ENCODE measurements at regions not wholly inside any gene's neighbourhood (a gene's known extent, or its start where the extent isn't known, plus 50 kb on each side); places are given as distances from the start of the nearest gene placed in this dataset.

GRCh38 chr5:125150041-125150669 lies 403.7 kb upstream of the ZNF608 start:
- intact Hi-C loops (cut with micrococcal nuclease) = no loop called here
- no peak for TF ChIP-seq CTCF (IDR thresholded peaks at IDR 0.05; ENCODE audit: borderline replicate concordance)
- no peak overlapping the region for H3K27ac ChIP-seq (replicated peaks)
- no peaks in the 10 kb centered on the region for H3K36me3 ChIP-seq
- H3K4me3 ChIP-seq = no peak overlapping the region
- no peaks in the 10 kb centered on the region for H3K9me3 ChIP-seq (replicated peaks)
- no peak for DNase-seq
- H3K4me1 ChIP-seq = no peaks in the 10 kb centered on the region
- H3K27me3 ChIP-seq (ENCODE audit: low read depth) = no peaks in the 10 kb centered on the region

DNA sequence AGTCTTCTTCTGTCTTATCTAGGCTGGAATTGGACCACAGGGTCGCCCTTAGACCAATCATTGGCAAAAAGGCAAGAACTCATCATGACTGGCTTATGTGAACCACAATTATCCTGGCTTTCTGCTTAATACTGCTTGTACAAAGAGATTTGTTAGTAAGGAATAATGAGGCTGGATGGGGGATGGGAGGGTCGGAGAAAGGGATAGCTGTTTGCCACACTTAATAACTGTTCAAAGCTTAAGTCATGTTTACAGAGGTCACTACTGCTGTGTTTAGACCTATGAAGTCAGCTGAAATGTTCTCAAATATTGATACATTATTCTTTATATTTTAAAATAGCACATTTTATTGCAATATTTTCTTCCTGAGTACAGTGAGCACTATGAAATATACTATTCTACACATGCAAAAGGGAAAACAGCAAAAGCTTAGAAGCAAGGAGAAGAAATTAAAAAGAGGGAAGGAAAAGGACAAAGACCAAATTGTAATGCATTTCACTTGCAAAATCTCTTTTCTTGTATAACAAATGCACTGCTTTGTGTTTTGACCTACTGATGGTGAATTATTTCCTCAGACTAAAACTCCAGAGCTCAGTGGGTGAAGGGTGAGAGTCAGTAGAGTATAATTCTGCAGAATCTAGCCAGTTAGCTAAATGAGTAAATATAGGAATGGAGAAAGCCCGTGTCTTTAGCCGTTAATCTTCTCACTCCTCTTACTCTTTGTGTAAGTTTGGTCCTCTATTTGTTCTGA lies 404.9 kb upstream of the ZNF608 start:
- no peaks in the 10 kb centered on the region for H3K4me1 ChIP-seq
- intact Hi-C loops (cut with micrococcal nuclease) = no loop called here
- TF ChIP-seq CTCF (IDR thresholded peaks at IDR 0.05; ENCODE audit: borderline replicate concordance) = no peak

DNA sequence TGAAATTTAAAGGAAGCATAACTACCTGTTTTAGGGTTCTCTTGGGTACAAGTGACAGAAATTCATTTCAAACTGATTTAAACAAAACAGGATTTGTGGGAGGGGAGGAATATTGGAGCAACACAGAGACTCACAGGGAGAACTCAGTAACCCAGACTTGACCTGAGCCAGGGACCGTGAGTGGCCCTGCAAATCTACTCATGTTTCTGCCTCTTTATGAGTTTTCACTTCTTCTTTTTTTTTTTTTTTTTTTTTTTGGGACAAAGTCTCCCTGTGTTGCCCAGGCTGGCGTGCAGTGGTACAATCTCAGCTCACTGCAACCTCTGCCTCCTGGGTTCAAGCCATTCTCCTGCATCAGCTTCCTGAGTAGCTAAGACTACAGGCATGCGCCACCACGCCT lies 405.6 kb upstream of the ZNF608 start:
- Histone ChIP-seq H3K4me1 (no peaks in the 10 kb centered on the region), H3K4me3 (no peak overlapping the region), H3K9me3 (replicated peaks) (no peaks in the 10 kb centered on the region), H3K27ac (replicated peaks) (no peak overlapping the region), H3K27me3 (ENCODE audit: low read depth) (no peaks in the 10 kb centered on the region), H3K36me3 (no peaks in the 10 kb centered on the region)
- intact Hi-C loops (cut with micrococcal nuclease) = no loop called here
- TF ChIP-seq CTCF (IDR thresholded peaks at IDR 0.05; ENCODE audit: borderline replicate concordance) = no peak
- no peak for DNase-seq

More for the DNA sequence above, 404.9 kb upstream of the ZNF608 start:
- Histone ChIP-seq H3K27ac (replicated peaks) (no peak overlapping the region), H3K4me3 (no peak overlapping the region), H3K9me3 (replicated peaks) (no peaks in the 10 kb centered on the region), H3K27me3 (ENCODE audit: low read depth) (no peaks in the 10 kb centered on the region), H3K36me3 (no peaks in the 10 kb centered on the region)
- DNase-seq = no peak

DNA sequence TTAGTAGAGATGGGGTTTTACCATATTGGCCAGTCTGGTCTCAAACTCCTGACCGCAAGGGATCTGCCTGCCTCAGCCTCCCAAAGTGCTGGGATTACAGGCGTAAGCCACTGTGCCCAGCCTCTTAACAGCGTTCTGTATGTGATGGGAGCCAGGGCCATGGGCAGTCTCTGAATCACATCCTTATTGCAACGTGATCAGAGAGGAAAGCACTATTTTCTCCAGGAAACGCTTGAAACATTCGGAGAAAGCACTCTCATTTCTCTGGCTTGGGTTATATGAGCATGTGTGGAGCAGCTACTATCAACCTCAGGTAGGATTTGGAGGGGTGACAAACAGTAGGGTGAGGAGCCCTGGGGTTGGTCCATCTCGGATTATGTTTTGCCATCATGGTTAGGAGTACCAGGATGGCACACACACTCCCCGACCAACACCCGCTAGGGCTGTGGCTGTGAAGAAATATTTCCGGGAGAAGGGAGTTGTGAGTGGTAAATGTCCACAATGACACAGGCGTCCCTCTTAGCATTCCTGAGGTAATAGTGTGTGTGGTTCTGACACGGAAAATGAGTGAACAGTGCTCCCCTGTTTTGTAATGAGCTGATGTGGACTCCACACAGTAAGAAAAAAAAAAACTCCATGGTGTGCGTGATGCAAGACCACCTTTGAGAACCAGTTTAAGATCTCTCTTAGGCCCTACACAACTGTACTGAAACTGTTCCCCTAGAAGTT lies 406.2 kb upstream of the ZNF608 start:
- Histone ChIP-seq H3K27ac (replicated peaks) (no peak overlapping the region), H3K4me1 (no peaks in the 10 kb centered on the region), H3K27me3 (ENCODE audit: low read depth) (no peaks in the 10 kb centered on the region), H3K4me3 (no peak overlapping the region), H3K9me3 (replicated peaks) (no peaks in the 10 kb centered on the region), H3K36me3 (no peaks in the 10 kb centered on the region)
- intact Hi-C loops (cut with micrococcal nuclease) = no loop called here
- TF ChIP-seq CTCF (IDR thresholded peaks at IDR 0.05; ENCODE audit: borderline replicate concordance) = no peak
- DNase-seq = no peak

GRCh38 chr5:125153231-125153630 lies 406.8 kb upstream of the ZNF608 start:
- H3K9me3 ChIP-seq (replicated peaks) = no peaks in the 10 kb centered on the region
- H3K4me1 ChIP-seq = no peaks in the 10 kb centered on the region
- H3K4me3 ChIP-seq = no peak overlapping the region
- no peaks in the 10 kb centered on the region for H3K27me3 ChIP-seq (ENCODE audit: low read depth)
- H3K27ac ChIP-seq (replicated peaks) = no peak overlapping the region
- H3K36me3 ChIP-seq = no peaks in the 10 kb centered on the region
- intact Hi-C loops (cut with micrococcal nuclease) = no loop called here
- TF ChIP-seq CTCF (IDR thresholded peaks at IDR 0.05; ENCODE audit: borderline replicate concordance) = no peak
- no peak for DNase-seq

Measured in left ventricle myocardium inferior (tissue), 1 donor.